Frontal cortex (tissue), 3 donors: ENCODE measurements at regions not wholly inside any gene's neighbourhood (a gene's known extent, or its start where the extent isn't known, plus 50 kb on each side); places are given as distances from the start of the nearest gene placed in this dataset.
"Not testable (repeated sequence)": the region's sequence is repeated elsewhere in the genome, so short reads cannot be mapped to it uniquely, and the experiment has no call there.

Source experiments
- DNase-seq, 2 donors: peaks; one replicate each; pipeline ENCODE4 v3.0.0; 2012; ENCODE audit warnings: low spot score in 2 of 2
- FAIRE-seq: peaks from 2 replicates; lab custom pipeline; 2012; peaks lifted over from hg19 to GRCh38; lab: Jason Lieb, UNC
- donor health status: control.
- donor health status: control.
- donor health status: control.

DNA sequence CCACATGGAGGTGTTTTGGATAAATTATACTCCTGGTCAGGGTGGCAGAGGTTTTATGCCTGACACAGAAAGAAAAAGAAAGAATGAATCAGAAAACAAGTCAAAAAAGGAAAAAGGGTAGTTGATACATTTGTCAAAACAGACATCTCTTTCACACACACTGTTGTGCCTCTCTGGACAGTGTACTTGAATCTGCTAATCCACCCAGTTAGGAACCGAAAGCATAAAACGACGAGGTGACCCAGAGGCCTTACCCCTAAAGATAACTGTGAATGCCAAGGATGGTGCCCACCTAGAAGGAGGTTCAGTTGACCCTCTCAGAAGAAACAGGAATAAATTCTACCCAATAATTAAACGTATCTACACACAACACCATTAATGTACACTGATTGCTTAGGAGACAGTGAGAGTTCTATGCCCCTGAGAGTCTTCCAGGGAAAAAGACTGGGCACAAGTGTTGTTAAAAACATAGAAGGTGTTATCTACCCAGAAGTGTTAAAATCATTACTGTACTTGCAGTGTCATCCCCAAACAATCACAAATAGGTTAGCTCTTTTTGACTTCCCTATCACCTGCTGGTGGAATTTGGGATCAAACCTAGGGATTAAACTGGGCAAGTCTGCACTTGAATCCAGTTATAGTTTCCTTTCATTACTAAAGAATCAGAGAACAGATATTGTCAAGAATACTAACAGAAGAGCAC is 123.2 kb upstream of the DNAJC10 start:
- FAIRE-seq (no peak), DNase-seq (no peak)

DNA sequence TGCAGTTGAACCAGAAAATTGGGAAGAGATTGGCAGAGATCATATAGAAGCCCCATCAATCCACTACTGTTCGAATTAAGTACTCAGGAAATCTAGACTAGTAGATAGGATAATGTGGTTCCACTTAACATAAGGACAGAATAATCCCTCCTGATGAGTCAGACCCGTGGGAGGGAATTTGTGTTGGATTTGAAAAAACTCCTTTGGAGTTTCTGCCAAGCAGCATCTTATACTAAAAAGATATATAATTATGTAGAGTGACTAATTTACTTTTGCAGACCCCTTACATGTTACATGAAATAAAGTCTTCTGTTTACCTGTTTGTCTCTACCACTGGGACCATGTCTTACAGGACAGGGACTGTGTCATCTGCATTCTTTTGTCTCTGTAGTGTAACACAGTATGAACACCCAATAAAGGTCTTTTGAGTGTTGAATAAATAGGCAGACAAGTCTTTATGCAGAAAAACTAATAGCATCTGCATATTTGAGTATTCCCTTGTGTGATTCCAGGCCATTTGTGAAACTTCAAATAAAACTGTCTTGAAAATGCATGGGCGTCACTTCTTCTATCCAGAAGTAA is 122.6 kb upstream of the DNAJC10 start:
- DNase-seq (no peak), FAIRE-seq (no peak)

DNA sequence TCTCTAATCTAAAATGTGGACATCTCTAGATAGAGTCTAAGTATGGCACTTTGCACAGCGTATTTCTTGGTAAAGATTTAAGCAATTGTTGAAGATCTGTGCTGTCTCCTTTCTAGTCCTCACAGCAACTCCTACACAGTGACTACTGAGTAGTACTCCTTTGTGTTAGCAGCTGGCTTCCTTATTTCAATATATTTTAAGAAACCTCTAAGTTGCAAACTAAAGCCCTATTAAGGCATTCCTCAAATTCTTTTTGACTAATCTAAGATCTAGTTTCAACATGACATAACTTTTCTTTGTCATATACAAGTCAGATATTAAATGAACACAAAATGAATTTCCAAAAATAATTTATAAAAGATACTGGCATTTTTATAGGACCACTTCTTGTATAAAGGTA is 121.8 kb upstream of the DNAJC10 start:
- FAIRE-seq: no peak
- no peak for DNase-seq

DNA sequence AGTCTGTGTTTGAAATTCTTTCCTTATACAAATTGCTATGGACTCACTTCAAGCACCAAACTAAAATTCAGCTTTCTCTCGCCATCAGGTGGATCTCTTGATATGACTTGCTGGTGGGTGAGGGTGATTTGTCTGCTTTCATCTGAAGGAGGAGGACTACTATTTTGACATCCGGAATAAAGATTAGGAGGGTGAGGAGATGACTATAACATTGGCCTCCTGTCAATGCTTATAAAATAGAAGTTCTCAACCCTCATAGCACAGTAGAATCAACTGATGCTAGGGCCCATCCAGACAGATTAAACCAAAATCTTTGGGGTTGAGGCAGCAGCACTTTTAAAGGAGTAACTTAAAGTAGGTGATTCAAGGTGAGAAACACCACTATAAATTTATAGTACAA is 120.4 kb upstream of the DNAJC10 start:
- FAIRE-seq (no peak), DNase-seq (no peak)

DNA sequence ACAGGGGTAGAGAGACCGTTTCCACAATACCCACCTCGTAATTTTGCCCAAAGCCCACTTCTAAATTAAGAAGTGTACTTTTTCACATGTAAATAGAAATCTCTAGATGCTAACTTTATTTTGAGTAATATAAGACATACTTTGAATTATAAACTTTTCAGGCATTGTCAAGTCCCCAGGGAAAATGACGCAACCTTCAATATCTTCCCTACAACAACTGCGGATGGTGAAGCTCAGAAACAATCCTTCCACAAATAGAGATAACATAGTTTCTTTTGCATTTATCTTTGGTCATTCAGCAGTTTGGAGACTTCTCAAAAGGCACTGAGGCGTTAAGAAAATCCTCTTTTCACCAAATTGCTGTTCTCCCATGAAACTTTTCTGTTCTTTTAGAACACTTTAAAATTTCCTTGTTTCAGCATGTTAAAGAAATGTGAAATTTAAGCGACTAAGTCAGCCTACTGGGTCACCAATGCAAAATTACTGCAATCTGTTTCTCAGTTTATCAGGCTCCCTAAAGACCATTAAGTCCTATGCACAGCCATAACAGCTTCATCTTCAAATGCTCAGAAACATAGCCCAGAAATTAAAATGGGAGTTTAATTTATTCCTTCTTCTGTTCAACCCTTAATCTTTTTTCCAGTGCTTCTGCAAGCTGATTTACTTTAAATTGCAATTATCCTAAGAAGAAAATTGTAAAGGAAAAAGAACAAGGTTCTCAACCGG is 118.3 kb upstream of the DNAJC10 start:
- DNase-seq (no peak), FAIRE-seq (no peak)

DNA sequence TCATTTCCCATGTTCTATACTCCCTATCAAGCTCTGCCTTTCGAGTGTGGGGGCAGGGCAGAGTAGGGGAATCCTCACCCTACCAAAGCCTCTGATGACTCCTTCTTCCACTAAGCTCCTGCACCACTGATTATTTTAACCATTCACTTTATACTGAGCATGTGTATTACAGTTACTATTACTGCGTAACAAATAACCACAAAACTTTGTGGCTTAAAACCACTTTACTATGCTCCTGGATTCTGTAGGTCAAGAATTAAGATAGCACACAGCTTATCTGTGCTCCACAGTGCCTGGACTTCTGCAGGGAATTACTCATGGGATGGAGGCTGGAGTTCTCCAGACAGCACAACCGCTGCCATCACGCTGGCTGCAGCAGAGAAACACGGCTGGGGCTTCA is 117.4 kb upstream of the DNAJC10 start:
- no peak for DNase-seq
- no peak for FAIRE-seq

DNA sequence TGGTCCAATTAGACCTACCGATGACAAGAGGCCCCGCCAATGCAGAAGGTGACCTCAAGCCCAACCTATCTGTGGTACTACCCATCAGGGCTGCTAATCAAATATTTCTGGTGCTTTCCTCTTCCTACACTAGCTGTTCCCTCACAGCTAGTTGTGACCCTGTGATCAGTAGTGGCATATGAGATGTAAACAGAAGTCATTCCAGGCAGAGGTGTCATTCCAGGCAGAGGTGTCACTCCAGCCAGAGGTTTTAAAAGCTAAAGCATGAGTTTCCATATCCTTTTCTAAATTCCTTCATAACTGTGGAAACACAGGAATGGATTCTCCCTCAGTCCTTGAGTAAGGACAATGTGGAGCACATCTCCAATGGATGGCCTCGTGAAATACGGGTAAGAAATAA is 110.9 kb upstream of the DNAJC10 start:
- DNase-seq (no peak), FAIRE-seq (no peak)

DNA sequence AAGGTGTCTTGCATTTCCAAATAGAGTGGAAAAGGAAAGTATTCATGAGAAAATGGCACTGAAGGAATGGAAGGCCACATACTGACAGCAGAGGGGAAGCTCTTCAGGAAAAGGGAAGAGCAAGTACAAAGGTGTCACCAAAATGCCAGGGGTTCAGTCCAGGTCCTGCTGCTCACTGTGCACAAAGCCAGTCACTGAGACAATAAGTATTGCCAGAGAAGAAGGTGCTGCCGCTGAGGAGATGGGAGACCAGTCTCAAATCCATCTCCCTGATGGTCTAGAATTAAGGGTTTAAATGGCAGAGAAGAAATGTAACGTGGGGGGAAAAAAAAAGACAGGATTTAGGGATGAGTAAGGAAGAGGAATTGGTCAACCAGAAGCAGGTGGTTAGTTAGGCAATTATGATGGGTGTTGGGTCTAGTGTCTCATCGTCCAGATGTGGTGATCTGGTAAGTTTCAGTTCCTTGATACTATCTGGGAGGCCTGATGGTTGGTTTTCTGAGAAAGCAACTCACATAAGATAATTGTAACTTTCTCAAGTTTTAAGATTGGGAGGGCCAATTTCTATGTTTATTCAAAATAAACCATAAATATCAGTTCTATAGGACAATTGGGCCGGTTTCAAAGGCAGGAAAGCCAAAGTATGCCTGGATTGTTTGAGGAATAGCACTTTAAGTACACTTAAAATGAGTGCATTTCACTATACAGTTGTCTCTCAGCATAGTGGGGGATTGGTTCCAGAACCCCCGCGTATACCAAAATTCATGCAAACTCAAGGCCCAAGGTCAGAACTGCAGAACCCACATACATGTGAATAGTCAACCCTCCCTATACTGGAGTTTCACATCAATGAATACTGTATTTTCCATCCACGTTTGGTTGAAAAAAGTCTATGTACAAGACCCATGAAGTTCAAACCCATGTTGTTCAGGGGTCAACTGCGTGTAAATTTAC is 109.1 kb upstream of the DNAJC10 start:
- no peak for FAIRE-seq
- DNase-seq: no peak

DNA sequence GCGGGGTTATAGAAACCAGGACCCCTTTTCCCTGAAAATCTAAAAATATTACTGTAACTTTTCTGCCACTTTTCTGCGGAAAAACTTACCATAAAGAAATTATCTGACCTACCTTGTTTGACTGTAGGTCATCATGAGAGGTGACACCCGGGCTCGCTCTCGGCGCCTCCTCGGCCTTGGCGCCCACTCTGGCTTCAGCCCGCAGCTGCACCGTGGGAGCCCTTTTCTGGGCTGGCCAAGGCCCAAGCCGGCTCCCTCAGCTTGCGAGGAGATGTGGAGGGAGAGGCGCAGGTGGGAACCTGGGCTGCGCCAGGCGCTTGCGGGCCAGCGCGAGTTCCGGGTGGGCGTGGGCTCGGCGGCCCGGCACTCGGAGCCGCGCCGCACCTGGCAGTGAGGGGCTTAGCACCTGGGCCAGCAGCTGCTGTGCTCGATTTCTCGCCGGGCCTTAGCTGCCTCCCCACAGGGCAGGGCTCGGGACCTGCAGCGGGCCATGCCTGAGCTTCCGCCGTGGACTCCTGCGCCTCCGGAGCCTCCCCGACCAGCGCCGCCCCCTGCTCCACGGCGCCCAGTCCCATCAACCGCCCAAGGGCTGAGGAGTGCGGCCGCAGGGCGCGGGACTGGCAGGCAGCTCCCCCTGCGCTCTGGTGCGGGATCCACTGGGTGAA is 107.7 kb upstream of the DNAJC10 start:
- DNase-seq (no peak), FAIRE-seq (no peak)

DNA sequence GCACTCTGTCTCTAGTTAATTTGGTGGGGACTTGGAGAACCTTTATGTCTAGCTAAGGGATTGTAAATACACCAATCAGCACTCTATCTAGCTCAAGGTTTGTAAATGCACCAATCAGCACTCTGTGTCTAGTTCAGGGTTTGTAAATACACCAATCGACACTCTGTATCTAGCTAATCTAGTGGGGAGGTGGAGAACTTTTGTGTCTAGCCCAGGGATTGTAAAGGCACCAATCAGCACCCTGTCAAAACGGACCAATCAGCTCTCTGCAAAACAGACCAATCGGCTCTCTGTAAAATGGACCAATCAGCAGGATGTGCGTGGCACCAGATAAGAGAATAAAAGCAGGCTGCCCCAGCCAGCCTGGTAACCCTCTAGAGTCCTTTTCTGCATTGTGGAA is 107.1 kb upstream of the DNAJC10 start:
- FAIRE-seq: not testable (repeated sequence)

DNA sequence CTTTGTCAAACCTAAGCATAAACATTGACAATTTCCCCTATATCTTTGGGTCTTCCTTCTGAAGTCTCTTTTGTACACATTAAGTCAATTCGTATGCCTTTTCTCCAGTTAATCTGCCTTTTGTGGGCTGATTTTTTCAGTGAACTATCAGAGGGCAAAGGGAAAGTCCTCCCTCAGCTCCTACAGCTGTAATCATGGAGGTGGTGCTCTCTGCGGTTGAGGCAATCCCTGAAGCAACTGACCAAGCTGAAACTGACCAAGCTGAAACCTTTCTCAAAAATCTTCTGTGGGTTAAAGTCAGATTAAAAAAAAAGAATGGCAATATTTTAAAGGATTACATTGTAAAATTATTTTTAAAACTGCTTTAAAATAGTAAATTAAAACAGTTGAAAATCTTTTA is 105.8 kb upstream of the DNAJC10 start:
- FAIRE-seq (no peak), DNase-seq (no peak)

More for the DNA sequence above, 107.1 kb upstream of the DNAJC10 start:
- DNase-seq: not testable (repeated sequence)

DNA sequence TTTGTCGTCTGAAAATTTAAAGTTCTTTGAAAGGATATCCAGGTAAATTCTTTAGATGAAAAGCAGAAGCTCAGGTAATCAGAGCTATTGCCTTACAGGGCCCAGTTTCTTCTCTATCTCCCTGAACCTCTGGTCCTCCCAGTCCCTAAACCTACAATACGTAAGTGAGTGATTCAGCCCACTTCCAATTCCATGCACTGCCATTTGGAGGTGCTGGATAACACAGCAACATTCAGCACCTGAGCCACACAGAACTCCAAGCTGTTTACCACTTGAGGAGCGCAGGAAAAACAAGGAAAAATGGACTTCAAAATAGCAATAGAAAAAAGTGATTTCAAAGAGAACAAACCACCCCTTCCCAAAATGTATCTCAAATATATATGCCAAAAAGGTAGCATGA is 105.0 kb upstream of the DNAJC10 start:
- DNase-seq (no peak), FAIRE-seq (no peak)

DNA sequence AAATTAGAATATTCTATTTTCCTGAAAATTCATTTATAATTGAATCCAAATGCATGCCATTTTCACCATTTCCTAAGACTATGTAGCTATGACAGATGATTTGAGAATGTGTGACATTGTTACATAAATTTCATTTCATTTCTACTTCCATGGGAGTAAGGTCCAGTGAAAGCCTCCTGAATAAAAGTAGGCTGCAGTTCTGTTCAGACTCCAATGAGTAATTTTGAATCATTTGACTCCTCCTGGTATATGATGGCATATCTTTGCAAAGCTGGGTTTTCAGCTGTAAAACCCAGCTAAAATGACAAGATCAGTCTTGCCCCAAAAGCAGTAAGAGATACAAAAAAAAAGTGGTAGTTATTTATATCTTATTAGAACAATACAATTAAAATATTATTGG is 101.0 kb upstream of the DNAJC10 start:
- FAIRE-seq (no peak), DNase-seq (no peak)

DNA sequence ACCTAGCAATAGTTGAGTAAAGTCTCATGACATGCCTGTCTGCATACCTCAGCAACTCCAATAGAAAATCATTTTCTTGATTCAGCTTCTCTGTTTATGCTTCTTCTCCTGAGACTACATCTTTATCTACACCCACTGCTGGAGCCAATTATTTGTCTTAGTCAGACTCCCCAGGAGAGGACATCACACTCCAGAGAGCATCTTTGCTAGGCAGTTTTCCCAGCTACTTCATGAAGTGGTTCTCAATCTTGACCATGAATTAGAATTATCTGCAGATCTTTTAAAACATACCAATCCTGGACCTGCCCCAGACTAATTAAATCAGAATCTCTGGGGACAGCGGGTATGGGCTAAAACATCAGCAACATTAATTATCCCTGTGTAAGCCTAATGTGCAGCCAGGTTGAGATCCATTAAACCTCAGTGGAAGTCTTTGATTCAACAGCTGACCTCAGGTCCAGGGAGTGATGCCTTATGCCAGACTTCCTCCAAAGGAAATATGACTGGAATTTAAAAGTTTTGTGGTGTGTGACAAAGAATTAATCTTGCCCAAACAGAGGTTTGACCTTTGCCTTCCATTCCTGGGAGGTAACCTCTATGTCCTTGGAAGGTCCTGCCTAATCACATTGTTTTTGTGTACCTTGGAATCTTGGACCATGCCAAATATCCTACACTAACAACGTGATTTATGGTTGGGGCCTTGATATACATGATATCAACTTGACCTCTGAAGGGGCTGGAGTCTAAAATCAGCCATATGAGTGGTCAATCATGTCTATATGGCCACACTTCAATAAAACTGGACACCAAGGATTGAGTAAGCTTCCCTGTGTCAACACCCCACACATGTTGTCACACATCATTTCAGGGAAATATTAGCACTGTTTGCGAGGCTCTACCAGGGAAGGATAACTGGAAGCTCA is 99.3 kb upstream of the DNAJC10 start:
- no peak for DNase-seq

DNA sequence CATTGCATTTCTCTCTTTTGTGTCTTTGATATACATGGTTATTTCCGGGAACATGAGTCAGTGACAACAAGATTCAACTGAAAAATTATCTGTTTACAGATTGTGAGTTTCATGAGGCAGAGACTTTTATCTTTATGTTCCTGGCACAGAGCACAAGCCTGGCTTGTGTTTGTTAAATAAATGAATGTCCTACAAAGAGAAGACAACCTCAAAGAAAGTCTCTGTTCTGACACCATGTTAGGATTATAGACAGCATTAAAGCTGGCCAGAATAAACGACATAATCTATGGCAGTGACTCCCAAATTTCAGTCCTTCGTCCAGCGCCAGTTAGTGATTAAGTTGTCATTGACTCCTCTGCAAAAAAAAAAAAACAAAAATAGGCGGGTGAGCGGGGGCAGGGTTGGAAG is 97.4 kb upstream of the DNAJC10 start:
- no peak for DNase-seq
- FAIRE-seq: no peak

More for the DNA sequence above, 99.3 kb upstream of the DNAJC10 start:
- FAIRE-seq: no peak

DNA sequence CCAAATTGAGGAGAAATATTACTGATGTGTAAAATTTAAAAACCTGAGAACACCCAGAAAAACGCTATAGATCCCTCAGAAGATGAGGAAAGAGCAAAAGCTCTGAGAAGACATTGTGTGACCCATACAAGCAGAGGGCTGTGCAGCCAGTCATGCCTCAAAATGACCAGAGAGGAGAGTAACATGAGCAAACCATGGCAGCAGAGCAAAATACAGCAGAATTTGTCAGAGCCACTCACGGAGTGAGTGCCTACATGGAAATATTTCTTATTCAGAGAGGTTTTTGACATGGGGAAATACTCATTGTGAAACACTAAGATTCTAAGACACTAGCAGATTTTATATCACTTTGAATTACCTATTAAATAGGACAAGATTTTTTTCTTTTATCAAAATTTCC is 96.8 kb upstream of the DNAJC10 start:
- no peak for DNase-seq
- no peak for FAIRE-seq

DNA sequence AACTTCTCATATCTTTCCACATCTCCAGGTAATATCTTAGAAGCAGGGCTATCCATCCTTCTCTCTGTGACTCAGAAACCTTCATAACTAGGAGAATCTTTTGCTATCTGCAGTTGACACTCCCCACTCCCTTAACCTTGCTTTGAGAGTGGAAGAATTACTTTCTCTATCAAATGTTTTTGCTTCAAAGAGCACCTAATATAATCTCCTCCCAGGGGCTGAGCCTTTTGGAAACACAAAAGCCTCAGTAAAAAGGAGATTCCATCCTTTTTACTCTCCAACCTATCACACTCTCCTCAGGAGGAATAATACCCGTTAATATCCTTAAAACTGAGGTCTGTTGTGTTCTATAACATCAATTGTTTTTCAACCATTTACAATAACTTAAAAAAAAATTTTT is 94.9 kb upstream of the DNAJC10 start:
- DNase-seq (no peak), FAIRE-seq (no peak)

DNA sequence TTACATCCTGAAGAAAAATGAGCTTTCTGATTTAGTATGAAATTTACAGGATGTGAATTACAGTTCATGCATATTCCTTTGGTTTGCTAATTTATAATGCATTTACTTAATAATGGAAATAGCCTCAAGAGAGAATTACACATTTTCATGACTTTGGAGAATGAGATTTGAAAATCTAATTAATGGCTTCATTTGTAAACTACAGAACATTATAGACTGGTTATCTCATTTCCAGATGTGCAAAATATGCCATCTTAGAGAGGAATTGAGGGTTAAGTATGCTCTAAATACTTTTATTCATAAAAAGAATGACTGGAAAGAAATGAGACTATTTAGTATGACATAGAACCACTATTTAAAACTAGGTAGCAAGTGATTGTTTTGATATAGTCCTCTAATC is 94.2 kb upstream of the DNAJC10 start:
- no peak for FAIRE-seq
- DNase-seq: no peak

DNA sequence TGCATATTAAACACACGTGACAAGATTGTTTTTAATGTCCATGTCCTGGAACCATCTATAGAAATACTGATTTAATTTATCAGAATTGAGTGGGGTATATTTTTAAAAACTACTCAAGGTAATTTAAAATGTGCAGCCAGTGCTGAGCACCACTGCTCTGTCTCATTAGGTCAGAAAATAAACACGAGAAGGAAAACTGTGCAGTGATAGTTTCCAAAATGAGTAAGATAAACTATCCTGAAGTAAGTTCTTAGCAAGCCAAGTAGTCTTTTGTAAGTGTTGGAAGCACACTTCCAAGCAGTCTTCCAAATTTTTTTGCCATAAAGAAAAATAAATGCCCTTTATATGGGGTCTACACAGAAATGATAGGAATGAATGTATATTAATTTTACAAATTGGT is 93.8 kb upstream of the DNAJC10 start:
- DNase-seq: no peak
- no peak for FAIRE-seq
